Left renal pelvis (tissue), 4 donors: ENCODE measurements at regions not wholly inside any gene's neighbourhood (a gene's known extent, or its start where the extent isn't known, plus 50 kb on each side); places are given as distances from the start of the nearest gene placed in this dataset.

ENCODE experiments used
- DNase-seq, 4 donors: peaks; one replicate each; pipeline ENCODE4 v3.0.0-alpha.2; 2013; ENCODE audit warnings: low read depth in 4 of 4, low spot score in 3 of 4

GRCh38 chr5:45195026-45195425 is 386.3 kb downstream of the MRPS30 start:
- no peak for DNase-seq
